Bronchial epithelial cell (primary cell): ENCODE measurements at regions not wholly inside any gene's neighbourhood (a gene's known extent, or its start where the extent isn't known, plus 50 kb on each side); places are given as distances from the start of the nearest gene placed in this dataset.

Experiments
- DNase-seq: peaks from one replicate; pipeline ENCODE4 v3.0.0-alpha.2; 2010; ENCODE audit warnings: low read depth
- FAIRE-seq: peaks from 2 replicates; lab custom pipeline; 2011; peaks lifted over from hg19 to GRCh38; lab: Jason Lieb, UNC
- H3K27me3 ChIP-seq: 2 replicates; pipeline ENCODE4 v1.5.1; 2011; ENCODE audit warnings: low read length; ENCODE audit not compliant: control insufficient read depth, insufficient read depth
- H3K36me3 ChIP-seq: 2 replicates; pipeline ENCODE4 v1.5.1; 2011; ENCODE audit warnings: low read length; ENCODE audit not compliant: control insufficient read depth, insufficient read depth
- H3K4me3 ChIP-seq: 2 replicates; pipeline ENCODE4 v1.5.1; 2011; ENCODE audit warnings: mild to moderate bottlenecking, low read depth, low read length, control low read depth
- CTCF ChIP-seq: IDR thresholded peaks from 2 replicates; pipeline ENCODE4 v1.5.1; 2011; ENCODE audit warnings: mild to moderate bottlenecking, moderate library complexity, low read length, control low read depth, inconsistent platforms; ENCODE audit not compliant: insufficient read depth, severe bottlenecking

GRCh38 chr21:19523061-19523460 lies 1119.5 kb upstream of the TMPRSS15 start:
- TF ChIP-seq CTCF = no peak
- Histone ChIP-seq H3K36me3 (no peaks in the 10 kb centered on the region), H3K4me3 (no peak overlapping the region), H3K27me3 (no peaks in the 10 kb centered on the region)
- FAIRE-seq = no peak
- DNase-seq = no peak

DNA sequence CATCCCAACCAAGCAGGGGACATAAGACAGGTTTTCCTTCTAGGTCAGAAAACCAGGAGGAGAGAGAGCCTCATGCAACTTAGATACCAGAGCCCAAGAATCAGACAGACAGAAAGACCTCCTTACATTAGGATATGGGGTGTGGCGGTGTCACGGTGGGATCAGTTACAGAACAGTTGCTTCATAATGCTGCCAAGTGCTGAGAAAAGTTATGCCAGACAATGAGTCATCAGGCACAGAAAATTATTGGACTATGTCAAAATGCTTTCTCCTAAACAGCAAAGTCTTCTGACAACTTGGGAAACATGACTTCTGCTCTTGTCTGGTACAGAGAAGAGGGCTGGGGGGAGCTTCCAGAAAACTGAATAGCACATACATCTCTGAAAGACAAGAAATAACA lies 1120.2 kb upstream of the TMPRSS15 start:
- H3K4me3 ChIP-seq = no peak overlapping the region
- no peak for TF ChIP-seq CTCF
- DNase-seq = no peak
- no peaks in the 10 kb centered on the region for H3K36me3 ChIP-seq
- H3K27me3 ChIP-seq = no peaks in the 10 kb centered on the region
- no peak for FAIRE-seq

DNA sequence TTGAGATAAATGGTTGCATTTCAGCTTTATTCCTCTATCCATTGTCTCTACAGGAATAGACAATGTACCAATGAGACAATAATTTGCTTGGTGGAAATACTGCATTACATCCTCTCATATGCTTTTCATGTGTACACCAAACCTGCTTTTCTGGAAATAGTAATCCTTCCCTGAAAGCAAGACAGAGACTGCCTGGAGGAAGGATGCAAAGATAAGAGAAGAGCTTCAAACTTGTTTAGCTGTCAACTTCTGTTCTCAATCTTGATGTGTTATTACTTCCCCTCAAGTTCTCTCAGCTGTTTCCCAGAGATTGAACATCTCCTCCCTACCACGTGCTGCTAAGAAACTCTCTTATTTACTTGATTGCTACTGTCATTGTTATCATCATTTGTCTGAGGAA lies 1125.4 kb upstream of the TMPRSS15 start:
- FAIRE-seq = no peak

GRCh38 chr21:19535356-19535755 lies 1131.8 kb upstream of the TMPRSS15 start:
- TF ChIP-seq CTCF = no peak
- Histone ChIP-seq H3K36me3 (no peaks in the 10 kb centered on the region), H3K27me3 (no peaks in the 10 kb centered on the region), H3K4me3 (no peak overlapping the region)
- FAIRE-seq = no peak
- no peak for DNase-seq

More for the DNA sequence above, 1125.4 kb upstream of the TMPRSS15 start:
- DNase-seq = no peak
- Histone ChIP-seq H3K4me3 (no peak overlapping the region), H3K36me3 (no peaks in the 10 kb centered on the region), H3K27me3 (no peaks in the 10 kb centered on the region)
- no peak for TF ChIP-seq CTCF

DNA sequence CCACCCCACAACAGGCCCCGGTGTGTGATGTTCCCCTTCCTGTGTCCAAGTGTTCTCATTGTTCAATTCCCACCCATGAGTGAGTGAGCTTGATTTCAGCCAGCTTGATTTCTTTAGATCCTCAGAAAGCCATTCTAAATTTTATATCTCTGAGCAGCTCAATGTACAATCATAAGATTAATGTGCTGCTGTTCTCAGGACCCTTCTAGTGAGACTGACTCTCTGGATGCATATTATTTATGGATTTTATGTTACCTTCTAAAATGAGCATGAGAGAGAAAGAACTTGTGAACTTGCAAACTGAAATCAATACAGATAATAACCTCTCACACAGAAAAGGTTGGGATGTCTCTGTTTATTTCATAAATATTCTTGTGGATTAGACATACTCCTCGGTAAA lies 1133.5 kb upstream of the TMPRSS15 start:
- no peaks in the 10 kb centered on the region for H3K36me3 ChIP-seq
- no peaks in the 10 kb centered on the region for H3K27me3 ChIP-seq
- H3K4me3 ChIP-seq = no peak overlapping the region
- TF ChIP-seq CTCF = no peak
- no peak for DNase-seq
- no peak for FAIRE-seq

- no peak for TF ChIP-seq CTCF
- H3K27me3 ChIP-seq = no peaks in the 10 kb centered on the region
- H3K4me3 ChIP-seq = no peak overlapping the region
- no peaks in the 10 kb centered on the region for H3K36me3 ChIP-seq
- DNase-seq (no peak), FAIRE-seq (no peak)
Observed at GRCh38 chr21:19540287-19540686, 1136.7 kb upstream of the TMPRSS15 start.
